ENCODE measurements at regions not wholly inside any gene's neighbourhood (a gene's known extent, or its start where the extent isn't known, plus 50 kb on each side); places are given as distances from the start of the nearest gene placed in this dataset.

- ATAC-seq (ENCODE audit: low read depth) (no peak), DNase-seq (no peak)
- H3K27ac ChIP-seq (ENCODE audit: insufficient read depth, low read length), result no peak overlapping the region
- 0 out of 2 replicates have a peak, but pooled peaks cover 2% of the 10 kb centered on the region for H3K9me1 ChIP-seq (ENCODE audit: insufficient read depth, low read length)
- no peaks in the 10 kb centered on the region for H3K4me1 ChIP-seq (ENCODE audit: control insufficient read depth, insufficient read depth, low read length)
- H3K23ac ChIP-seq (ENCODE audit: low read depth, low read length), result no peak overlapping the region
- TF ChIP-seq RFX5 (IDR thresholded peaks at IDR 0.05; ENCODE audit: low read depth, low read length) (no peak), RCOR1 (IDR thresholded peaks at IDR 0.05; ENCODE audit: insufficient replicate concordance, low read length) (no peak), RAD21 (IDR thresholded peaks at IDR 0.05; ENCODE audit: low read length) (no peak), MXI1 (IDR thresholded peaks at IDR 0.05; ENCODE audit: borderline replicate concordance, low read depth, low read length) (no peak), SMC3 (IDR thresholded peaks at IDR 0.05; ENCODE audit: low read depth, low read length) (no peak), NFE2L2 (IDR thresholded peaks at IDR 0.05; ENCODE audit: low read depth, low read length) (no peak), CTCF (conservative IDR thresholded peaks at IDR 0.05; ENCODE audit: low read depth, low read length) (no peak), BHLHE40 (IDR thresholded peaks at IDR 0.05; ENCODE audit: low read depth, low read length) (no peak), POLR2A (IDR thresholded peaks at IDR 0.05; ENCODE audit: low read depth, low read length) (no peak), MAZ (IDR thresholded peaks at IDR 0.05; ENCODE audit: borderline replicate concordance, low read depth, low read length) (no peak), USF2 (IDR thresholded peaks at IDR 0.05; ENCODE audit: low read depth, low read length) (no peak), MAFK (IDR thresholded peaks at IDR 0.05; ENCODE audit: low read depth, low read length) (no peak), CEBPB (IDR thresholded peaks at IDR 0.05; ENCODE audit: low read depth, low read length) (no peak), CHD1 (IDR thresholded peaks at IDR 0.05; ENCODE audit: low read depth, low read length) (no peak), ELK1 (IDR thresholded peaks at IDR 0.05; ENCODE audit: borderline replicate concordance, low read depth, low read length) (no peak), FOS (IDR thresholded peaks at IDR 0.05; ENCODE audit: low read depth, low read length) (no peak)
- H3K18ac ChIP-seq (ENCODE audit: low read depth, low read length), result no peak overlapping the region
- H4K8ac ChIP-seq (ENCODE audit: low read depth in 2 of 2, low read length in 2 of 2), result no peak overlapping the region
- H3K56ac ChIP-seq (ENCODE audit: extremely low read depth, insufficient read depth, low read length), result no peak overlapping the region
- 90% methylated on average over 6 of the region's 11 CpGs; no CpG with 5 or more reads in 1 of the 2 experiments for WGBS, 2 experiments (ENCODE audit: extremely low coverage in 2 of 2, insufficient read length in 1 of 2)
- H4K20me1 ChIP-seq (ENCODE audit: insufficient read depth, low read length), result no peaks in the 10 kb centered on the region
- no peak overlapping the region for H2BK20ac ChIP-seq (ENCODE audit: low read depth, low read length)
- BruUV-seq (replicated peaks), result no TSS peak
- no peak overlapping the region for H3K4me2 ChIP-seq (ENCODE audit: low read depth, low read length)
- no peaks in the 10 kb centered on the region for H3K27me3 ChIP-seq (ENCODE audit: control insufficient read depth, insufficient read depth, low read length)
- H3K4me3 ChIP-seq (ENCODE audit: insufficient read depth, low read depth, low read length), result no peak overlapping the region
- in situ Hi-C loops (cut with MboI; ENCODE audit: low sequenced_read_pairs), result no loop called here
- peaks cover 13% of the 10 kb centered on the region for H3K36me3 ChIP-seq (ENCODE audit: control insufficient read depth, insufficient read depth, low read length)
- H3K79me1 ChIP-seq (ENCODE audit: low read depth in 1 of 2, low read length in 2 of 2), result peaks cover 0 to 3% of the 10 kb centered on the region in 2 experiments; a peak in 1 of 4 replicates
- no peak overlapping the region for H4K5ac ChIP-seq (ENCODE audit: low read depth, low read length)
- H2BK120ac ChIP-seq (ENCODE audit: low read depth, low read length), result no peak overlapping the region
- no peak overlapping the region for H2AK5ac ChIP-seq (ENCODE audit: low read depth, low read length)
- CTCF ChIA-PET, result no interaction called here
- no peak overlapping the region for H2AFZ ChIP-seq (replicated peaks; ENCODE audit: low read length, poor library complexity)
- dilution Hi-C loops (cut with HindIII; ENCODE audit: low sequenced_read_pairs, unreplicated experiment), result no loop called here
- no peak overlapping the region for H3K4ac ChIP-seq (ENCODE audit: low read depth, low read length)
- no peak overlapping the region for H4K91ac ChIP-seq (ENCODE audit: insufficient read depth, low read depth, low read length)
- H2AK9ac ChIP-seq (replicated peaks; ENCODE audit: low read depth, low read length, poor library complexity), result no peak overlapping the region
- no peak overlapping the region for H2BK5ac ChIP-seq (ENCODE audit: low read depth, low read length, poor library complexity, severe bottlenecking)
- POLR2A ChIA-PET (ENCODE audit: unreplicated experiment), result no interaction called here
- H2BK15ac ChIP-seq (ENCODE audit: low read depth, low read length), result no peak overlapping the region
- no peak overlapping the region for H3K14ac ChIP-seq (replicated peaks; ENCODE audit: low read depth, low read length)
- intact Hi-C loops (cut with micrococcal nuclease), result no loop called here
- H3K9ac ChIP-seq (ENCODE audit: low read depth, low read length), result no peak overlapping the region
- no peaks in the 10 kb centered on the region for H3K9me3 ChIP-seq (ENCODE audit: control insufficient read depth, insufficient read depth, low read length)
Observed at GRCh38 chr17:68133346-68134045, 98.0 kb downstream of the KPNA2 start.

Measured in IMR-90 (cell line).